GM12865 (cell line): ENCODE measurements at regions not wholly inside any gene's neighbourhood (a gene's known extent, or its start where the extent isn't known, plus 50 kb on each side); places are given as distances from the start of the nearest gene placed in this dataset.
A peak's percentile ranks its signal among the peaks of the same experiment; 100 is the strongest.

Experiments used
- DNase-seq: peaks from one replicate; pipeline ENCODE4 v3.0.0; 2010; ENCODE audit warnings: low read depth
- H3K4me3 ChIP-seq: 2 replicates; pipeline ENCODE4 v1.5.1; 2011; ENCODE audit warnings: mild to moderate bottlenecking, low read depth, low read length, control low read depth
- TF ChIP-seq, protein P1 (sequence below): IDR thresholded peaks from 2 replicates; pipeline ENCODE4 v1.5.1; 2011; ENCODE audit warnings: low read length, control low read depth, low read depth, inconsistent platforms; ENCODE audit not compliant: insufficient read depth; ENCODE audit errors: missing control alignments

DNA sequence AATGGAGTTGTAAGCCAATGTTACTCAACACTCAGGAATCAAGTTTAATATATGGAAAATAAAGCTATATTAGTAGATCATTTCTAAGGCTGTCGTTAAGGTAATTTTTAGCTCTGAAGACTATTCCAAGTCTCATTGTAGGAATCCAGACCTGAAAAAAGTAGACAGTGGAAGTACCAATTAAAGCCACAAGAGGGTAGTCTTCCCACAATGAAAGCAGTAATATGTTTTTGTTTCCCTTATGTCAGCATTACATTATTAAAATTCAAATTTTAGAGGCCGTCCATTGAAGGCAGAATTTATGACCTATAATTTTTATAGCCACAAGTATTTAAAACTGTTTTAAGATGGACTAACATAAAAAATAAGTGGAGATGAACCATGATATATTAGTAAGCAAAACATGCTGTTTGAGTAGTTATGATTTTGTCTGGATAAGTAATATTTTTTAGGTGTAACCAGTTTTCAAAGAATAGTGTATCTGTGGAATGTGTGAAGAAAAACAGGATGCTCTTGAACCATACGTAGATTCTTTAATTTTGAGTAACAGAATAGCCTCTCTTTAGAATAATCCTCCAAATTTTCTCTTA is 372.6 kb upstream of the TECRL start:
- H3K4me3 ChIP-seq = no peak overlapping the region
- TF ChIP-seq, protein P1, sequence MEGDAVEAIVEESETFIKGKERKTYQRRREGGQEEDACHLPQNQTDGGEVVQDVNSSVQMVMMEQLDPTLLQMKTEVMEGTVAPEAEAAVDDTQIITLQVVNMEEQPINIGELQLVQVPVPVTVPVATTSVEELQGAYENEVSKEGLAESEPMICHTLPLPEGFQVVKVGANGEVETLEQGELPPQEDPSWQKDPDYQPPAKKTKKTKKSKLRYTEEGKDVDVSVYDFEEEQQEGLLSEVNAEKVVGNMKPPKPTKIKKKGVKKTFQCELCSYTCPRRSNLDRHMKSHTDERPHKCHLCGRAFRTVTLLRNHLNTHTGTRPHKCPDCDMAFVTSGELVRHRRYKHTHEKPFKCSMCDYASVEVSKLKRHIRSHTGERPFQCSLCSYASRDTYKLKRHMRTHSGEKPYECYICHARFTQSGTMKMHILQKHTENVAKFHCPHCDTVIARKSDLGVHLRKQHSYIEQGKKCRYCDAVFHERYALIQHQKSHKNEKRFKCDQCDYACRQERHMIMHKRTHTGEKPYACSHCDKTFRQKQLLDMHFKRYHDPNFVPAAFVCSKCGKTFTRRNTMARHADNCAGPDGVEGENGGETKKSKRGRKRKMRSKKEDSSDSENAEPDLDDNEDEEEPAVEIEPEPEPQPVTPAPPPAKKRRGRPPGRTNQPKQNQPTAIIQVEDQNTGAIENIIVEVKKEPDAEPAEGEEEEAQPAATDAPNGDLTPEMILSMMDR = peak; percentile 47
- DNase-seq = peak; percentile 12

DNA sequence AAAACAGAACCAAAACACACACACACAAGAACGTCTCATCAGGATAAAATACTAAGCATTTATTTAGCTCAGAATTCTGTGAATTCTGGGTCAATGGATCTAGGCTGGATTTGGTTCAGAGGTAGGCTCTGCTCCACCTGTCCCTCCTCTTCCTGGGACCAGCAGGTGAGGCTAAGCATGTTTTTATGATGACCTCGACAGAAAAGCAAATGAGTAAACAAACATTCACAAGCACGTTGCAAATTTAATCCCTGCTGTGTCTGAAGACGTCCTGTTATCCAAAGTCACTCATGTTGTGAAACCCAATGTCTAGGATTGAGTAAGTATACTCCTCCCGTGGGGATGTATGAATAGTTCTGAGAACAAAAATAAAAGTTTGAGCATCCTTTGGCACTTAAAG is 371.4 kb upstream of the TECRL start:
- TF ChIP-seq, protein P1 = no peak
- H3K4me3 ChIP-seq = no peak overlapping the region
- DNase-seq = no peak

DNA sequence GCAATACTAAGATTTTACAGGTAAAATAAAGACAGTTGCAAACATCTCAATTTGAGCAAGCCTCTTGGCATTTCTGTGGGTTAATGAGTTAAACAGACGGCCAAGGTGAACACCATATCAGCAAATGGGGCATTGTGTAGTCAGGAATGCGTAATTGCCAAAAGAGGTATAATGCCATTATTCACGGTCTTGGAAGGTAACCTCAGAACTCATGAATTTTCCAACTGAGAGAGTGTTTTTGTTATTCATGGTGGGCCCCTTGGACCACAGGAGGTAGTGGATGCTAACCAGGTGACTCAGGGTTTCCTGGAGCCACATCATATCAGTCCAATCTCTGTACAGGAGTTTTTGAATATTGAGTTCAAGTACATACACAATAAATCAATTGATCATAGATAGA is 368.0 kb upstream of the TECRL start:
- no peak overlapping the region for H3K4me3 ChIP-seq
- DNase-seq = no peak
- TF ChIP-seq, protein P1 = no peak

DNA sequence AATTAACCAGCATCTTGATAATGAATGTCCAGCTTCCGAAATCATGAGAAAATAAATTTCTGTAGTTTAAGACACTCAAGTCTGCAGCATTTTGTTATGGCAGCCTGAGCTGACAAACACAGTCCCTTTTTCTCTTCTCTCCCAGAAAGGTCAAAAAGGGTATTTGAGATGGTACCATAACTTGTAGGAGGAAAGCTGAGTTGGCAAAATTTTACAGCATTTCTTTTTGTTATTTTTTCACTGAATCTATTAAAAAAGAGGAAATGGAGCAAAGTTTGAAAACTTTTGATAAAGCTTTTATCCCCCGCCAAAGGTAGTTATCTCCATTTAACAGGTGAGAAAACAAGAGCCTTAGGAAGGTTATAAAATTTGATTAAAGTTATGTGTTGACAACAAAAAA is 367.6 kb upstream of the TECRL start:
- TF ChIP-seq, protein P1 = no peak
- H3K4me3 ChIP-seq = no peak overlapping the region
- no peak for DNase-seq

DNA sequence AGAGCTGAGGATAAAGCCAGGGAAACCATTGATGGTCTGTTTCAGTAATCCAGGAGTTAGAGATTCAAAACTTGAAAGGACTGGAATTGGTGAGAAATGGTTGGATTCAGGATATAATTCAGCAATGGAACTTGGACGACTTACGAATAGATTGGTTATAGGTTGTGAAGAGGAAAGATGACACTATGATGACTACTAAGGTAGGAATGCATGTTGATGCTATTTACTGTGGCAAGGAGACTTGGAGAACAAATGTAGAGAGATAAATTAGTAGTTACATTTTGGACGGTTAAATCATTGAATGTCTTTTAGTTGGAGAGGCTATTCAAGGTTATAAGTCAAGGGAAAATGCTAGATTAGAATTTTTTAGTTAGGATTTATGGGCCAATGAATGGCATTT is 365.4 kb upstream of the TECRL start:
- no peak for DNase-seq

DNA sequence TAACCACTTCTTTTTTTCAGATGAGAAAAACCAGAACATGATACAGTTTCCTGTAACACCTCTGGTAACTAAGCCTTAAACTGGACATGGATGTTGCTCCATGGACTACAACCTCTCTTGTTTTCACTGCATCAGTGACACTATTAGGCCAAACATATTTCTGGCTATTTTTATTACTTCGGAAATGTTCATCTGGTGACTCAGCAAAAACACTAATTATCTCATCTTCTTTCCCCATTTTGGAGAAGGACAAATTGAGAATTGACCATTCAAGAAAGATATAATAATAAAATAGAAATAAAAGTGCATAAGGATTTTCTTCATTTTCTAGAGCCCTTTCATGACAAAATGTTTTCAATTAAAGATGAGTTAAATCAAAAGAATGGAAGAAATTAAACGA is 361.9 kb upstream of the TECRL start:
- no peak for DNase-seq
- no peak overlapping the region for H3K4me3 ChIP-seq
- TF ChIP-seq, protein P1 = no peak

More for the DNA sequence above, 365.4 kb upstream of the TECRL start:
- no peak overlapping the region for H3K4me3 ChIP-seq
- TF ChIP-seq, protein P1 = no peak

DNA sequence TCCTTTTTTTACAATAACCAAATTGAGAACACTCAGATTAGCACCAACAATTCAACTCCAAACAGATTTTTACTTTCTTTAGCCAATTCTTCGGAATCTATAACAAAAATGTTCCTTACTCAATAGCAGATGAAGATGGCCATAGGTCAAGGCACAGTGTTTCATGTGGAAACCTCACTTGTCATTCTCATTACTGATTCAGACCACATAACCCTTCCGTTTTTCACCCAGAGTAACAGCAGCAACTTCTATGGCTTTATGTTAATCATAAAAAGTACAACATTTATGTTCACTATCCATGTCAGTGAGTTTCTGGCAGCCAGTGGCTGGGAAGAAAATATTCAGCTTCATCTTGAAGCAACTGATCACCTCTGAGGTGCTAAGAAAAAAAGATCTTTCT is 358.3 kb upstream of the TECRL start:
- DNase-seq = no peak
- no peak overlapping the region for H3K4me3 ChIP-seq
- TF ChIP-seq, protein P1 = no peak
